Right lobe of liver (tissue), 6 donors: ENCODE measurements at regions not wholly inside any gene's neighbourhood (a gene's known extent, or its start where the extent isn't known, plus 50 kb on each side); places are given as distances from the start of the nearest gene placed in this dataset.

Experiments
- ATAC-seq, 4 donors: fragments of 200-7000 bp; cut with Tn5 transposase; one replicate each; pipeline ENCODE4 v1.9.1; 2020; ENCODE audit warnings: mild to moderate bottlenecking in 4 of 4, moderate library complexity in 4 of 4
- DNase-seq, 3 donors: peaks; one replicate each; pipeline ENCODE4 v3.0.0-alpha.2; 2020
- H3K27ac ChIP-seq, 3 donors: fragments of 200-600 bp; one replicate each; pipeline ENCODE4 v1.8.0; 2022
- H3K27me3 ChIP-seq, 2 donors: fragments of 200-600 bp; one replicate each; pipeline ENCODE4 v1.8.0; 2022
- H3K36me3 ChIP-seq, 4 donors: fragments of 200-600 bp; sonication (generic) in 1 of 4; one replicate each; pipeline versions ENCODE4 v1.5.1 to v1.8.0; 2017 to 2022; ENCODE audit warnings: control low read depth in 1 of 4
- H3K4me1 ChIP-seq, 4 donors: fragments of 200-600 bp; sonication (generic) in 1 of 4; one replicate each; pipeline versions ENCODE4 v1.5.1 to v1.8.0; 2017 to 2022; ENCODE audit warnings: control low read depth in 1 of 4
- H3K4me3 ChIP-seq, 3 donors: fragments of 200-600 bp; one replicate each; pipeline ENCODE4 v1.8.0; 2022
- H3K9me3 ChIP-seq, 4 donors: fragments of 200-600 bp; sonication (generic) in 1 of 4; one replicate each; pipeline versions ENCODE4 v1.5.1 to v1.8.0; 2017 to 2022; ENCODE audit warnings: control low read depth in 1 of 4
- CTCF ChIP-seq, 4 donors: fragments of 200-600 bp in 3 of 4; fragments of 450-650 bp in 1 of 4; IDR thresholded peaks; one replicate each; pipeline versions ENCODE4 v1.5.1 to v1.8.0; 2016 to 2022; ENCODE audit warnings: antibody characterized with exemption in 4 of 4, mild to moderate bottlenecking in 2 of 4
- POLR2A ChIP-seq: fragments of 450-650 bp; IDR thresholded peaks from one replicate; pipeline ENCODE4 v1.6.1; 2017; ENCODE audit warnings: antibody characterized with exemption, mild to moderate bottlenecking
- WGBS: methylation state at CpG from one replicate; pipeline ENCODE4 v1.1.6; 2018; ENCODE audit warnings: low coverage, low lambda C conversion rate; ENCODE audit not compliant: insufficient coverage; ENCODE audit errors: missing lambda C conversion rate; 5-methylcytosine and 5-hydroxymethylcytosine counted together
- intact Hi-C, 2 donors: fragments of 100-400 bp; cut with DNase I; formaldehyde crosslinking; loops; one replicate each; pipeline versions ENCODE4 v1.11.2 to v1.14.1; 2022
- donor health status: DM: no; HTN: yes; CAD: no.
- donor health status: DM: no; HTN: no; CAD: no.
- donor health status: DM: no; HTN: no; CAD: no.
- donor health status: DM: no; HTN: yes; CAD: no.
- donor health status: DM: no; HTN: yes; CAD: no.

- intact Hi-C loops = no loop called here
- Histone ChIP-seq H3K9me3 (no peaks in the 10 kb centered on the region), H3K27me3 (no peaks in the 10 kb centered on the region), H3K4me3 (no peak overlapping the region), H3K36me3 (no peaks in the 10 kb centered on the region), H3K27ac (no peak overlapping the region), H3K4me1 (peaks cover 0 to 16% (median 5%) of the 10 kb centered on the region in 4 donors)
- 40% methylated on average over 2 of the region's 2 CpGs for WGBS
- ATAC-seq = peak; percentile 75 to 79 (median 76)
- no peak for TF ChIP-seq POLR2A
- peak; percentile 65 to 88 (median 84) for TF ChIP-seq CTCF (IDR thresholded peaks at IDR 0.05)
- DNase-seq = peak in 2 of 3 donors; percentile 31 to 58
Observed at GRCh38 chr15:38699633-38700230, 135.1 kb upstream of the RASGRP1 start.

GRCh38 chr15:38701149-38701548 is 136.5 kb upstream of the RASGRP1 start:
- H3K9me3 ChIP-seq = no peaks in the 10 kb centered on the region
- peaks cover 0 to 16% (median 5%) of the 10 kb centered on the region in 4 donors for H3K4me1 ChIP-seq
- H3K27ac ChIP-seq = no peak overlapping the region
- H3K27me3 ChIP-seq = no peaks in the 10 kb centered on the region
- ATAC-seq (no peak), DNase-seq (no peak)
- intact Hi-C loops = no loop called here
- TF ChIP-seq POLR2A (no peak), CTCF (IDR thresholded peaks at IDR 0.05) (no peak)
- 85% methylated on average over 5 of the region's 5 CpGs for WGBS
- H3K36me3 ChIP-seq = no peaks in the 10 kb centered on the region
- H3K4me3 ChIP-seq = no peak overlapping the region

- Histone ChIP-seq H3K27me3 (no peaks in the 10 kb centered on the region), H3K36me3 (no peaks in the 10 kb centered on the region), H3K4me1 (peaks cover 0 to 16% (median 5%) of the 10 kb centered on the region in 4 donors), H3K4me3 (no peak overlapping the region), H3K9me3 (no peaks in the 10 kb centered on the region), H3K27ac (no peak overlapping the region)
- intact Hi-C loops = no loop called here
- DNase-seq (peak; percentile 34 to 66 (median 63)), ATAC-seq (peak; percentile 58 to 81 (median 67))
- TF ChIP-seq CTCF (IDR thresholded peaks at IDR 0.05) (no peak), POLR2A (no peak)
- WGBS = 44% methylated on average over 3 of the region's 3 CpGs
Observed at GRCh38 chr15:38702178-38702912, 137.7 kb upstream of the RASGRP1 start.

GRCh38 chr15:38705436-38706219 is 141.0 kb upstream of the RASGRP1 start:
- TF ChIP-seq CTCF (IDR thresholded peaks at IDR 0.05) (no peak), POLR2A (no peak)
- ATAC-seq (no peak), DNase-seq (no peak)
- Histone ChIP-seq H3K9me3 (no peaks in the 10 kb centered on the region), H3K27me3 (no peaks in the 10 kb centered on the region), H3K4me3 (no peak overlapping the region), H3K36me3 (no peaks in the 10 kb centered on the region), H3K27ac (no peak overlapping the region), H3K4me1 (peaks cover 0 to 16% (median 5%) of the 10 kb centered on the region in 4 donors)
- 41% methylated on average over 10 of the region's 11 CpGs for WGBS
- intact Hi-C loops = no loop called here
